ENCODE measurements at regions not wholly inside any gene's neighbourhood (a gene's known extent, or its start where the extent isn't known, plus 50 kb on each side); places are given as distances from the start of the nearest gene placed in this dataset.
"Not testable (repeated sequence)": the region's sequence is repeated elsewhere in the genome, so short reads cannot be mapped to it uniquely, and the experiment has no call there.

DNA sequence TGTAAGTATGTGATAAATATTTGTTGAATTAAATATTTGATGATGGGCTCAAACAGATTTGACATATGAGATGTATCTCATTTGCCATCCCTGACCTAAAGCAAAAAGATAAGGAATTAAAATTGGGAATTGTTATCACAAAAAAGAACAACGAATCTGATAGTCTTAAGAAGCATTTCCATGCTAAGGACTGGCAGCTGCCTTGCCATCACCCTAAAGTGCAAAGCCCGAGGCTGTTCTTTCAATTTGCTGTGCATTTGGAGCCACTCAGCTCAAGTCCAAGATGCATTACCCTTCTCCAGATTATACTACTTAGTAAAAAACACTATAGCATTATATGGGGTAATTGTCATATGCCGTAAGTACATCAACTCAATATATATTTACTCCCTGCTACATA, 618.3 kb upstream of the CLINT1 start:
- no peak for DNase-seq

DNA sequence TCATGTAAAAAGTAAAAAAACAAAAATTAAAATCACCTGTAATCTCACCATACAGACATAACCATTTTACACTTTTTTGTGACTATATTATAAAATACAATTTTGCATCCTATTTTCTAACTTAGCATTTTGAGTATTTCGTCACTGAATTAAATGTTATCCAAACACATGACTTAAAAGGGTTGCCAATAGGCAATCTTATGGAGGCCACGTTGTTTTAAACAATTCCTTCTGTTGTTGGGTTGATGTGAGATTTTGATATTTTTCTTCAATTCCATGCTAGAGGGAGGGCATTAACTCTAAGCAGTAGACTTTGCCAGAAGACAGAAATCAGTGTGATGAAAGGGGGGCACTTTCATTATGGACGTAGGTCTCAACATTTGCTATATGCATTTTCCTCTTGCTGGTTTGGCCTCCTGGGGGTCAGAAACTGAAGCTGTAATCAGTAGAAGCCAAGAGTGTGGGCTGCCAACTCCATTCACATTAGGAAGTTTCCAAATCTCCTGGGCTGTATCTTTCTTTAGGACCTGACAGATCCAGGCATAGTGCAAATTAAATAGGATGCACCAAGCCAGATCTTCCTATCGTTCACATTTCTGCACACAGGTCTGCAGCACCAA, 614.2 kb upstream of the CLINT1 start:
- DNase-seq = no peak

DNA sequence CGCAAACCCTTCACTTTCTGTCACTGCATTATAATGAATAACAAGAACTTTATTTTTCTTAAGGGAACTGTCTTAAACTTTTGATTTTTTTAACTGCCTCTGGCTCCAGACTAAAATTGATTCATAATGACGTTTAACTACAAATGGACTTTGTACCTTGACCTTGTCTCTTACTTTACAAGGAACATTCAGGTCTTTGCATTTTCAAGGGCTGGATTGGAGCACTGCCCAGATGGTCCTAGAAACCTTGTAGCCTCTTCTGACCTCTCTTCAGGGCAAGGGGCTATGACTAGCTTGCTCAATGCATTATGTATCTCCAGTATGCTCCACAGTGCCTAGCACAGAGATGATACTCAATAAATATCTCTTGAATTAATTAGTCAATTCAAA, 612.6 kb upstream of the CLINT1 start:
- no peak for DNase-seq

DNA sequence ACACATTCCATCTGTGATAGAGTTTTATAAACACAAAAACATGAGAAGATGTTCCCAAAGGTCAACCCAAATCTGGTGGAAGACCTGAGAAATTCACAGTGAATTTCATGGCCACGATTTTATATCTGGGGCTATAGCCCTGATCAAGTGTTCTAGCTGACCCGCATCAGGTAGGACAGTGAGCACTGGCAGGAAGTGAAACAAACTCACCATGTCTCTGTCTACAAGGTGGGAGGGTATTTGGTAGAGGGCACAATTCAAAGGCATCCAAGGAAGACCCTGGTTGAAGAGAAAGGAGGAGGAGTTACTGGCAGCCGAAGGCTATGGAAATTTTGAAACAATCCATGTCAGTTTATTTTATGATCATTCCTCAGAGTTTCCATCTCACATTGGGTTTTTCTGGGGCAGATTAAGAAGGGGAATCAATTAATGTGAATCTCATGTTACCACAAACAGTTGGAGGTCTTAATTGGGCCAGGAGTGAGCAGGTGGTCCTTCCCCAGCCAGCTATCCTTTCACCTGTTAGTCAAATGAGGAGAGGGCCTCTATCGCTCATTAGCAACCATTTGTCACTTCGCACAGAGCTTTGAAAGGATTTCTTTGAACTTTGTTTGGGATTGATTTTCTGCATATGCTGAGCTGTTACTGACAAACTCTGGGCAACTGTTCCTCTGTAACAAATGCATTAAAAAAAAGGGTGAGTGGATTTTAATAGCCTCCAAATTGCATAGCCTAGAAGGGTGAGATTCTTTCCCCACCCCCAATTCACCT, 612.0 kb upstream of the CLINT1 start:
- DNase-seq = no peak

DNA sequence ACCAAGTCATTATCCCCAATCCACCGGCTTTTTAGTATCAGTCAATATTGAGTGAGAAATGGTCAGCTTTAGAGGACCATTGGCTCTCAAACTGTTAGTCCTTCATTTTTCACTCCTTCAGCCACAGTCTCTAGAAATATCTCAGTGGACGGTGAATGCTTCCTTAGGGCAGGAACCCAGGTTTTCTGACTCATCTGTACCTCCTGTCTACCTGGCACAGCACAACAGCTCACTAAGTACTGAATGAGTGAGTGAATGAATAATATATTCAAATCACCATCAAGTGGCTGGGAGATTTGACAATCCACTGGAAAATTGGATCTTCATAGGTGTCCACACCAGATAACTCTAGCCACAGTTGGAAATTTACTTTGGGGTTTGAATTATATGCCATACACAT, 609.5 kb upstream of the CLINT1 start:
- DNase-seq = no peak

DNA sequence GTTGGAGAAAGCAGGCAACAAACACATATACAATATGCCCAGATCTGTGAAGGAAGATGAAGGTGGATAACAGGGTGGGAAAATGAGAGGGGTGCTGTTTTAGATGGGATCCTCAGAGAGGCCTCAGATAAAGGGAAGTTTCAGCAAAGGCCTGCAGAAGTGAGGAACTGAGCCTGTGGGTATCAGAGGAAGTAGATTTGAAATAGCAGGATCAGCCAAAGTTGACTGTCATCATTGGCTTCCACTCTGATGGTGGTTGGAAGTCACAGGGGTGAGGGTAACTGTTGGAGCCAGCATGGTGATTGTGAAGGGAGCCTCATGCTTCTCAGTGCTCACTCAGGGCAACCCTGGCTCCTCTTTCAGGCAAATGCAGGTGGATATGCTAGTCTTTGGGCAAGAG, 607.2 kb upstream of the CLINT1 start:
- no peak for DNase-seq

DNA sequence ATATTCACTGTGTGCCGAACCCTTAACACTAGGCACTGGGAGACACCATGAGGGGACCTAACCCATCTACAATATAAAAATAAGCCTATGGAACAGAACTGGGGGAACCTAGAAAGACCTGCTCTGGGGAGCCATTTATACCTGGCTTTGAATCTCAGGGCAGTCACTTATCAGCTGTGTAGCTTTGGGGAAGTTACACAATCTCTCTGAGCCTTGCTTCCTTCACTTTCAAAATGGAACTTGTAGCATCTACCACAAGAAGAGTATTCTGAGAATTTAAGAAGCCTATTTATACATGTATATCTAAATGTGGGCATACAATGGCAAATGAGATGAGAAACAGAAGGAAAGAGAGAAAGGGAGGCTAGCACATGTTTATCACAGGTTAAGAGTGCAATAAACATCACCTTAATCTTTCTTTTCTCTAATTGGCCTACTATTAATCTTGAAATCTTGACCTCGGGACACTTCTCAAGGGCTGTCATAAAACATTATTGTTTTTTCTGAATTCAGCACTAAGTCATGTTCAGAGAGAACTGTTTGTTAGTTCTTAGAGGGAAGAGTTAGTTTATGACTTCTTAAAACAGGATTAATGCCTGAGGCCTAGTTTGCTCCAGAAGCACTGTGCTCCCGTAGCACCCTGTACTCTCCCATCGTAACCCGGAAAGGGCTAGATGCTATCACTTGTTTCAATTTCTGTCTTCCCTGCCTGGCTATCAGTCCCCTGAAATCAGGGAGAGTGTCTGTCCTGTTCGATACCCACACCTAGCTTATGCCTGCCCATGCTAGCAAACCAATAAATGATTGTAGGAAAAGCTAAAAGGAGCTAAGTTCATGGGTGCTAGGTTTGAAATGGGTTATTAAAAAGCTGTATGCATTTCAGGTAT, 606.4 kb upstream of the CLINT1 start:
- DNase-seq = no peak

DNA sequence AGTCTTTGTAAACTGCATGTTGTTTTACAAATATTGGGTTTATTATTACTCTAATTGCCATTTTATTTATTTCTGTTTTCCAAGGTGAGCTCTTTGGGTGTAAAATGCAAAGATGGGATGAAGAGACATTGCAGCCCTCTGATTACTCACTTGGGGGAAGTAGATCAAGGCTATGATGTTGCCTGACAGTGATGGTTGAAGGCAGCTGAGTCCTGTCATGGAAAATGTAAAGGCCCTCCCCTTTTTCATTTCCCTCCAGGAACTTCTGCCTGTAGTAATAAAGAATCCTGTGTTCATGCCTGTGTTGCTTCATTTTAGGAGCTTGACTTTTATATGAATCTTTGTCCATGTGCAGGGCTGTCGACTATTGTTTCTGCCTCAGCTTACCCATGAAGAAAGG, 605.4 kb upstream of the CLINT1 start:
- DNase-seq = no peak

DNA sequence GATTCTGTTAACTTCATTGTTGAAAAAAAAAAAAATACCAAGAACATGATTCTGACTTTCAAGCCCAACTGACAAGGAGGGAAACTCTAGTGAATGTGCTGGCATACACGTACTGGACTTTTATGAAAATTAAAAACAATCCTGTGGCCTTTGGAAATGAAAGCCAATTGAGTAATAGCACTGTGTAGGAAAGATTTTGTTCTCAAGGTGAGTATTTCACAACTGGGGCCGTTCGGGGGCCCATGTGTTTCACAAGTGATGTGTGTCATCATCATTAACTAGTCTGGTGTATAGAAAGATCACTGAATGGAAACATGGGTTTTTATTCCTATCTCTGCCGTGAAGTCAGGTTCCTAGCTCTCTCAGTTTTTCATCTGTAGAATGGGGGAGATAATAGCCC, 605.0 kb upstream of the CLINT1 start:
- DNase-seq = no peak

DNA sequence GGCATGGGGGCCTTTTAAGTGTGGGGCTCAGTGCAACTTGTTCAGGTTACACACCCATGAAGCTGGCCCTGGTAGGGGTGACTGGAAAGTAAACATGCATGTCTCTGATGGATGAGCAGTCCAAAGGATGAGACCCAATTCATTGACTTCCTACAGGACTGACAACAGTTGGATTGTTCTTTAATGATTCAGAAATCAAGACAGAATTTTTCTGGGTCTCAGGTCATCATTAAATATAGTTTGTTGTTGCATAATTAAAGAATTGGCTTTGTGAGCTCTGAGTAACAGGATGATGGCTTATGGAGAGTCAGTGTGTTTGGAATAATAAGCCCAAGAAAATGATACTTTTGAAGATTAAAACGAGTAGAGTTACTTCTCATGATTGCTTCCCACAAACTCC, 604.2 kb upstream of the CLINT1 start:
- no peak for DNase-seq

DNA sequence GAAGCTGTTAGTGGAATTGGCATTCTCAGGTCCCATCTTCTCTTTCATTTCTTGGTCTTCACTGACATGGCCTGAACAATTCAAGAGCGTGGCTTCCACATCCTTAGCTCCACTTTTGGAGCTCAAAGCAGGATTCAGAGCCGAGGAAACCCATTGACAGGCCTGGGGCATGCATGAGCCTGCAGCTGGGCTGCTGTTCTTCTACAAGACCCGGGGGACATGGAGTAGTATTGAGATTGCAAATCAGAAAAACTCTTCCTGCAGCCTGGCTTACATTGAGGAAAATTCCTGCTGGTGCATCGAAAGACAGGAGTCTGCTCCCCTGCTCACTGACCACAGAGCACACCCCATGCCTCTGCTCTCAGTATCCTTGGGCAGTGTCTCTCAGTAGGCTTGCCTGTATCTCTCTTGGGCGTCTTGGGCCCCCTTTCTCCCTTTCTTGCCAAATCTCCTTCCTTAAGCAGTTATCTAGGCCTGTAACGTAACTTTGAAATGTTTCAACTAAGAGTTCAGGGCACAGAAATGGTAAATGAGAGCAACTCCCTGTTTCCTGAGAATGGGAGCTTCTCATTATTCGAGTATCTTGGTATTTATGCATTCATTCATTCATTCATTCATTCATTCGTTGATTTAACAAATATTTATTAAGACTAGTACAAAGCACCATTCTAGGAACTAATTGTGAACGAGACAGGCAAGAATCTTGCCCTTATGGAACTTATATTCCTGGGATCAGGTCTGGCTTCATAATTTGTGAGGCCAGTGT, 603.6 kb upstream of the CLINT1 start:
- no peak for DNase-seq

DNA sequence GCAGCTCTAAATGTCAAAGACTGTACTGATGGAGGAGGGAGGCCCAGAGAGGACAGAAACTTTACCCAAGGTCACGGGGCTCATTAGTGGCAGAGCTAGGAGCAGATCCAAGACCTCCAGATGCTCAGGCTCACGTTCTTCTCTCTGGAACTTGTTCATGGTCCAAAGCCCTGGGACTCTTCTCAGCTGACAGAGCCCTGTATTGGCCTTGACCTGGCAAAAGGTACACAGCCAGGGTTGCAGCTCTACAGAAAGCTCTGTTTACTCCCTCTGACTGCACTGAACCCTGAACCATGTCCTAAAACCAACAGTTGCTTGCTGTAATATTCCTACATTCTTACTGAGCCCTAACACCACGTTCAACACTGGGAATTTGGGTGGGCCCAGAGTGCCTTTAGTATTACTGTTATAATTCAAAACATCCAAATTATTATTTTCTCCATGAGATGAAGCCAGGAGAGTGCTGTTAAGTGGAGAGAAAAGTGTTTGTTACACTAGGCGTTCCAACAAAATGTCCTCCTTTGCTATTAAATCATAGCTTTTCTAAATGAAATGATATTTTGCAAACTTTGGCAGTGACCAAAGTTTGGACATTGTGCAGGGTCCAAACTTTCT, 602.4 kb upstream of the CLINT1 start:
- no peak for DNase-seq

DNA sequence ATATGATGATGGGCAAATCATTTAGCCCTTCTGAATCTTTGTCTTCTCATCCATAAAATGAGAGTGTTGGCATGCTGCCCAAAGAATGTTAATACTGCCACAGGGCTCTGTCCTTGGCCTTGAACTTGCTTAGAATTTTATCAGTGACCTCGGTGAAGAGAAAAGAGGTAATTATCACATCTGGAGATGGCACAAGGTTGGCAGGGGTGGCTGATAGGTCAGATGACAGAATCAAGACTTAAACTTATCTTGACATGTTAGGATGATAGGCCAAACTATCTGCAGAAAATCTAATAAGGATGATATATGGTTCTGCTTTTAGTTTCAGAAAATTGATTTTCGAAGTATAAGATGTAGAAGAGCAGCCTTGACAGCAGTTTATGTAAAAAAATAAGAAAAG, 599.1 kb upstream of the CLINT1 start:
- DNase-seq = no peak

DNA sequence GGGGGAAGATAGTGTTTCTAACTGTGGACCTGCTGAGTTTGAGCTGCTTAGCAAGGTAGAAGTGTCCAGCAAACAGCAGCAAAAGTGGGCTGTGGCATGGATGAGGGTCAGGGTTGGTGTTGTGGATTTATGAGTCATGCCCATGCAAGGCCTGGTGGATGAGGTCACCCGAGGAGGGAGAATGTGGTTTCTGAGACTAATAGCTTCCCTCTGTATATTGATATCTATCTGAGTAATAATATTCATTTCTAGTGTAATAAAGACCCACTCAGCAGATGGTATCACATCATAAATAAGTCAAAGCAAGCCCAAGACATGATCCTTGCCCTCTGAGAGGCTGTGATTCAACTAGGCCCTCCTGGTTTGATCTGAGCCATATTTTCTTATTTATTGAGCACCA, 597.8 kb upstream of the CLINT1 start:
- peak; percentile 10 for DNase-seq

DNA sequence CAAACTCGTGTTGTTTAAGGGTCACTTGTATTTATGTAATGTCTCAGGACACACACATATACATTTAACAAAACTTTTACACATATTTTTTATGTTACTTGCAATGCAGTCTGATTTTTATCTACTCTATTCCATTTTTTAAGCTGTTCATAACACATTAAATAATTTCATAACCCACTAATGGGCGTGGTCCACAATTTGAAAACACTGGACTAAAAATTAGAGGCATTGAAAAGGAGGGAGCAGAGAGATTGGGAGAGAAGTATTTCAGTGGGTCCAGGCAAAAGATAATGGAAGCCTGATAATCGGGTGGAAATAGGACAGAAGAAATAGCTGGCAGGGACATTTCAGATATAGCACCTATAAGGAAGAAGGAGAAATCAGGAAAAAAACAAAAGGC, 597.3 kb upstream of the CLINT1 start:
- no peak for DNase-seq

DNA sequence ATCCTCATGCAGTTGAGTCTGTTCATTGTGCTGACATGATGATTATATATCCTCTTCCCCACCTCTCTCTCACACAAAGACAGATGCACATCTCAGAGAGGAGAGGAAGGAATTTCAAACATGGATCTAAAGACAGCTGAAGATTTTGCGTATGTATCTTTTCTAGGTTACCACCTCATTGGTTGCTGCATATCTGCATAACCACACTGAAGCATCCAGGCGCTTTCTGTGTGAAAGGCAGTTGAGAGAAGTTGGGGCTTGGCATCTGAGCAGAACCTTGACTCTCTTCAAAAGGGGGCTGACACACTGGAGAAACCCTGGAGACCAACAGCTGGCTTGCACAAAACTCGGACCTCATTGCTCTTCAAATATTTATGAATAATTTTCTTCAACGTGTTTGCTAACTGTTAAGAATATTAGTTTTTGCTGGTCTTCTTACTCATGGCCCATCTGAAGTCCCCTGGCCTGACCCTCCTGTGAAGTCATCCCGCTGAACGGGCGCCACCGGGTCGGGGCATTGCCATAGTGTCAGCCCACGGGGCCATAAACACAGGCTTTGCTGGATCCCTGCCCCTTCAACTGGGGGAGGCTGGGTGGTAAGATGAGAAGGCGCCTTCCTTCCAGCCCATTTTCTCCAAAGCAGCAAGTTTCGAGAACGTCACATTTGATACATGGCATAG, 593.2 kb upstream of the CLINT1 start:
- no peak for DNase-seq

DNA sequence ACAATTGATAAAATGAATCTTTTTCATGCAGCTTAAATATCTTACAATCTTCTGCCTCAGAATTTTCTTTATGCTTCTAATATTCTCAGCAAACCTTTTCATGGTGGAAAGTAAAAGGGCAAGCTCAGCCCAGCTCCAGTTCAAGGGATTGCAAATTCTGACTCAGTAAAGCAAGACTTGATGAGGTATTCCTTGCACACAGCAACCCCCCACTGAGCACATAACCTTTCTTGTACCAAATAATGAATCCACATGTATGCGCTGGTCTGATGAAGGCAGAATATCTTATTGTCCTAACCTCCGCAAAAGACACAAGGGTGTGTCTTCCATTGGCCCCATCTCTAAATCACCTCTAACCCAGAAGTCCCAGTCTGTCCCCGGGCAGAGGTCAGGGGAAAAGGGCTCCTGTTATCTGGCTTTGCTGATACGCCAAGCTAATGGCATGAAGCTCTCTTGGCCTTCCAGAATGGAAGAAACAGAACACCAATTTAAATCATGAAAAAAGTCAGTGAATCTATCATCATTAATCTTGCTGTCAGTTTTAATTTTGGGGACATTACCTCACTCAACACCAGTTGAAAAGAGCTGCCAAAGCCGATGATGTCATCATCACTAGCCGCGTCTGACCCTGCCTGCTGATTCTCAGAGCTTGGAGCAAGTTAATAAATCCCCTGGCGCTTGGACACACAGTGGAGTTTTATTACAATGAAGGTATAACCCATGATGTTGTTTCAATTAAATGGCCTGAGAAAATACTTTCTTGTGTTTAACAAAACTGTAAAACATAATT, 592.5 kb upstream of the CLINT1 start:
- DNase-seq = no peak

DNA sequence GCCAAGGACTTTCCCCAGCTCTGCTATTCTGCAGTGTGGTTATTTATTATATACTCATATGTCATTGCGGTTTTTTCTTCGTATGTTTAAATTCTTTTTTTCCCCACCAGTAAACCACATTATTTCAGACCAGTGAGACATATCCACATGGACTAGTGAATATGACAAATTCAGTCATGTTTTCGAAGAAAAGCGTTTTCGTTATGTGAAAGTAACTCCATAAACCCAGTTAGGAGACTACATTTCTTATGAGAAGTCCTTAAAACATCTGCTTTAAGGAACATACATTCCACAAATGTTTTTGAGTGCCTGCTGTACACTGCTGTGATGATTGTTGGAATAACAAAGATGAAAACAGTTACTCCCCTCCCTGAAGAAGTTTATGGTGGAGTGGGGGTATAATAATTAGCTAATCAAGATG, 591.8 kb upstream of the CLINT1 start:
- no peak for DNase-seq

DNA sequence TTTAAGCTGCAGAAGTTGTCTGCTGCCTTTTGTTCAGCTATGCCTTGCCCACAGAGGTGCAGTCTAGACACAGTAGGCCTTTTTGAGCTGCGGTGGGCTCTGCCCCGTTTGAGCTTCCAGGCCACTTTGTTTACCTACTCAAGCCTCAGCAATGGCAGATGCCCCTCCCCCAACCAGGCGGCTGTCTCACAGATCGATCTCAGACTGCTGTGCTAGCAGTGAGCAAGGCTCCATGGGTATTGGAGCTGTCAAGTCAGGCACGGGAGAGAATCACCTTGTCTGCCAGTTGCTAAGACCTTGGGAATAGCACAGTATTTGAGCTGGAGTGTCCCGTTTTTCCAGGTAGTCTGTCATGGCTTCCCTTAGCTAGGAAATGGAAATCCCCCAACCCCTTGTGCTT, 587.8 kb upstream of the CLINT1 start:
- not testable (repeated sequence) for DNase-seq

DNA sequence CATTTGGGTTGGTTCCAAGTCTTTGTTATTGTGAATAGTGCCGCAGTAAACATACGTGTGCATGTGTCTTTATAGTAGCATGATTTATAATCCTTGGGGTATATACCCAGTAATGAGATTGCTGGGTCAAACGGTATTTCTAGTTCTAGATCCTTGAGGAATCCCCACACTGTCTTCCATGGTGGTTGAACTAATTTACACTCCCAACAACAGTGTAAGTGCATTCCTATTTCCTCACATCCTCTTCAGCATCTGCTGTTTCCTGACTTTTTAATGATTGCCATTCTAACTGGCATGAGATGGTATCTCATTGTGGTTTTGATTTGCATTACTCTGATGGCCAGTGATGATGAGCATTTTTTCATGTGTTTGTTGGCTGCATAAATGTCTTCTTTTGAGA, 580.3 kb upstream of the CLINT1 start:
- DNase-seq = not testable (repeated sequence)

Data from activated CD4-positive, alpha-beta T cell treated with anti-CD3 and anti-CD28 coated beads, Interleukin-2, amount 50 U/mL, for 16 hours (primary cell).